MM.1S (cell line): ENCODE measurements at regions not wholly inside any gene's neighbourhood (a gene's known extent, or its start where the extent isn't known, plus 50 kb on each side); places are given as distances from the start of the nearest gene placed in this dataset.

ENCODE experiments used
- DNase-seq: peaks from one replicate; pipeline ENCODE4 v3.0.0-alpha.2; 2015
- H2AFZ ChIP-seq: fragments of 300-600 bp; sonication (generic); 2 replicates; pipeline ENCODE4 v1.6.0; 2016; ENCODE audit warnings: antibody characterized with exemption, low read length
- H3F3A ChIP-seq: fragments of 300-600 bp; sonication (generic); 2 replicates; pipeline ENCODE4 v1.6.1; 2016; ENCODE audit warnings: mild to moderate bottlenecking, antibody characterized with exemption, low read length, moderate library complexity, mixed read lengths; ENCODE audit not compliant: insufficient read depth
- H3K27ac ChIP-seq: fragments of 300-600 bp; sonication (generic); 2 replicates; pipeline ENCODE4 v1.5.1; 2016; ENCODE audit warnings: mild to moderate bottlenecking, low read length
- H3K27me3 ChIP-seq: fragments of 300-600 bp; sonication (generic); replicated peaks from 2 replicates; pipeline ENCODE4 v1.6.0; 2016; ENCODE audit warnings: low read length; ENCODE audit not compliant: insufficient read depth
- H3K36me3 ChIP-seq: fragments of 300-600 bp; sonication (generic); replicated peaks from 2 replicates; pipeline ENCODE4 v1.6.1; 2016; ENCODE audit warnings: mild to moderate bottlenecking, low read length, mixed read lengths; ENCODE audit not compliant: insufficient read depth
- H3K4me1 ChIP-seq: fragments of 300-600 bp; sonication (generic); 2 replicates; pipeline ENCODE4 v1.6.1; 2016; ENCODE audit warnings: low read length, mixed read lengths
- H3K4me2 ChIP-seq: fragments of 300-600 bp; sonication (generic); 2 replicates; pipeline ENCODE4 v1.6.0; 2016; ENCODE audit warnings: low read depth, low read length
- H3K4me3 ChIP-seq: fragments of 300-600 bp; sonication (generic); 2 replicates; pipeline ENCODE4 v1.5.1; 2016; ENCODE audit warnings: low read length, mixed read lengths
- H3K79me2 ChIP-seq: fragments of 300-600 bp; sonication (generic); 2 replicates; pipeline ENCODE4 v1.6.1; 2016; ENCODE audit warnings: mixed run types, low read length, mixed read lengths
- H3K9ac ChIP-seq: fragments of 300-600 bp; sonication (generic); 2 replicates; pipeline ENCODE4 v1.6.1; 2016; ENCODE audit warnings: low read length, mixed read lengths
- H3K9me2 ChIP-seq: fragments of 300-600 bp; sonication (generic); replicated peaks from 2 replicates; pipeline ENCODE4 v1.6.1; 2016; ENCODE audit warnings: mild to moderate bottlenecking, low read length, mixed read lengths; ENCODE audit not compliant: insufficient read depth
- H3K9me3 ChIP-seq: fragments of 300-600 bp; sonication (generic); replicated peaks from 2 replicates; pipeline ENCODE4 v1.6.1; 2016; ENCODE audit warnings: mild to moderate bottlenecking, low read length, mixed read lengths; ENCODE audit not compliant: insufficient read depth
- H4K20me1 ChIP-seq: fragments of 300-600 bp; sonication (generic); 2 replicates; pipeline ENCODE4 v1.6.1; 2016; ENCODE audit warnings: mild to moderate bottlenecking, low read length, moderate library complexity, mixed read lengths; ENCODE audit not compliant: insufficient read depth
- CTCF ChIP-seq: fragments of 300-600 bp; sonication (generic); IDR thresholded peaks from 2 replicates; pipeline ENCODE4 v1.5.1; 2016; ENCODE audit warnings: antibody characterized with exemption, low read length, mixed read lengths
- EZH2 ChIP-seq: fragments of 300-600 bp; sonication (generic); optimal IDR thresholded peaks from 2 replicates; pipeline ENCODE3; 2017; ENCODE audit warnings: low read depth, mild to moderate bottlenecking, antibody characterized with exemption, low read length, mixed read lengths
- EZH2phosphoT487 ChIP-seq: fragments of 300-600 bp; sonication (generic); IDR thresholded peaks from 2 replicates; pipeline ENCODE4 v1.6.1; 2018; ENCODE audit warnings: antibody characterized with exemption, low read length

GRCh38 chr10:78404296-78404695 is 370.6 kb downstream of the RPS24 start:
- TF ChIP-seq EZH2phosphoT487 (no peak), EZH2 (no peak), CTCF (no peak)
- Histone ChIP-seq H3K4me1 (0 out of 2 replicates have a peak, but pooled peaks cover 3% of the 10 kb centered on the region), H3F3A (no peaks in the 10 kb centered on the region), H4K20me1 (no peaks in the 10 kb centered on the region), H3K4me3 (no peak overlapping the region), H3K9me2 (no peaks in the 10 kb centered on the region), H3K79me2 (no peaks in the 10 kb centered on the region), H3K9me3 (no peaks in the 10 kb centered on the region), H3K9ac (no peak overlapping the region), H3K4me2 (no peak overlapping the region), H2AFZ (no peak overlapping the region), H3K27ac (no peak overlapping the region), H3K36me3 (no peaks in the 10 kb centered on the region), H3K27me3 (no peaks in the 10 kb centered on the region)
- no peak for DNase-seq

- no peaks in the 10 kb centered on the region for H3K9me2 ChIP-seq
- H3K4me1 ChIP-seq: 0 out of 2 replicates have a peak, but pooled peaks cover 3% of the 10 kb centered on the region
- H3K27ac ChIP-seq: no peak overlapping the region
- H3K36me3 ChIP-seq: no peaks in the 10 kb centered on the region
- no peak overlapping the region for H3K4me3 ChIP-seq
- no peak overlapping the region for H2AFZ ChIP-seq
- TF ChIP-seq EZH2phosphoT487: no peak
- TF ChIP-seq CTCF: no peak
- no peaks in the 10 kb centered on the region for H3K27me3 ChIP-seq
- H3K4me2 ChIP-seq: no peak overlapping the region
- H3K9me3 ChIP-seq: no peaks in the 10 kb centered on the region
- H3F3A ChIP-seq: no peaks in the 10 kb centered on the region
- H3K9ac ChIP-seq: no peak overlapping the region
- no peak for DNase-seq
- H3K79me2 ChIP-seq: no peaks in the 10 kb centered on the region
- H4K20me1 ChIP-seq: no peaks in the 10 kb centered on the region
Measured at GRCh38 chr10:78405231-78405630, 371.6 kb downstream of the RPS24 start.

GRCh38 chr10:78405736-78406135 is 372.1 kb downstream of the RPS24 start:
- H2AFZ ChIP-seq: no peak overlapping the region
- TF ChIP-seq CTCF (no peak), EZH2 (no peak), EZH2phosphoT487 (no peak)
- H3K9ac ChIP-seq: no peak overlapping the region
- H3K79me2 ChIP-seq: no peaks in the 10 kb centered on the region
- no peaks in the 10 kb centered on the region for H3K27me3 ChIP-seq
- no peak overlapping the region for H3K27ac ChIP-seq
- no peak for DNase-seq
- H3K9me2 ChIP-seq: no peaks in the 10 kb centered on the region
- no peaks in the 10 kb centered on the region for H3K36me3 ChIP-seq
- no peaks in the 10 kb centered on the region for H3K9me3 ChIP-seq
- no peak overlapping the region for H3K4me3 ChIP-seq
- no peaks in the 10 kb centered on the region for H3K4me1 ChIP-seq
- H3K4me2 ChIP-seq: no peak overlapping the region
- H3F3A ChIP-seq: no peaks in the 10 kb centered on the region
- no peaks in the 10 kb centered on the region for H4K20me1 ChIP-seq
